Endodermal cell (in vitro differentiated cells): ENCODE measurements at regions not wholly inside any gene's neighbourhood (a gene's known extent, or its start where the extent isn't known, plus 50 kb on each side); places are given as distances from the start of the nearest gene placed in this dataset.
A peak's percentile ranks its signal among the peaks of the same experiment; 100 is the strongest.

ENCODE experiments used
- DNase-seq: peaks from one replicate; pipeline ENCODE4 v3.0.0-alpha.2; 2017
- H3K27ac ChIP-seq: 2 replicates; pipeline ENCODE4 v1.5.1; 2013; ENCODE audit warnings: mild to moderate bottlenecking, low read depth, low read length, moderate library complexity
- H3K27me3 ChIP-seq: 2 replicates; pipeline ENCODE4 v1.6.1; 2013; ENCODE audit warnings: mild to moderate bottlenecking, low read length, moderate library complexity; ENCODE audit not compliant: insufficient read depth, control insufficient read depth, poor library complexity, severe bottlenecking
- H3K36me3 ChIP-seq: 2 replicates; pipeline ENCODE4 v1.7.0; 2013; ENCODE audit warnings: mild to moderate bottlenecking, low read length, moderate library complexity; ENCODE audit not compliant: control insufficient read depth, insufficient read depth
- H3K4me1 ChIP-seq: one replicate; pipeline ENCODE4 v1.7.0; 2013; ENCODE audit warnings: low read length; ENCODE audit not compliant: control insufficient read depth, insufficient read depth
- H3K4me3 ChIP-seq: 2 replicates; pipeline ENCODE4 v1.5.1; 2013; ENCODE audit warnings: mild to moderate bottlenecking, low read length, moderate library complexity
- H3K9ac ChIP-seq: 2 replicates; pipeline ENCODE4 v1.6.1; 2013; ENCODE audit warnings: mild to moderate bottlenecking, low read length, moderate library complexity; ENCODE audit not compliant: poor library complexity, severe bottlenecking; ENCODE audit errors: extremely low read depth
- H3K9me3 ChIP-seq: 2 replicates; pipeline ENCODE4 v1.6.1; 2013; ENCODE audit warnings: mild to moderate bottlenecking, low read length, moderate library complexity; ENCODE audit not compliant: control insufficient read depth
- H3K27ac Mint-ChIP-seq: 2 replicates; pipeline ENCODE4 v1.8.0; 2020; ENCODE audit warnings: mixed read lengths
- H3K27me3 Mint-ChIP-seq: 2 replicates; pipeline ENCODE4 v1.8.0; 2021; ENCODE audit warnings: mild to moderate bottlenecking, mixed read lengths; ENCODE audit not compliant: insufficient read depth
- H3K36me3 Mint-ChIP-seq: 2 replicates; pipeline ENCODE4 v1.8.0; 2020; ENCODE audit warnings: low read depth, mixed read lengths
- H3K4me1 Mint-ChIP-seq: 2 replicates; pipeline ENCODE4 v1.8.0; 2020; ENCODE audit warnings: mixed read lengths
- H3K4me3 Mint-ChIP-seq: 2 replicates; pipeline ENCODE4 v1.8.0; 2020; ENCODE audit warnings: mild to moderate bottlenecking, moderate library complexity, mixed read lengths
- H3K9me3 Mint-ChIP-seq: 2 replicates; pipeline ENCODE4 v1.8.0; 2020; ENCODE audit warnings: mild to moderate bottlenecking, mixed read lengths
- WGBS, 2 experiments: methylation state at CpG; one replicate each; pipeline versions ENCODE4 v1.1.5 to v1.1.7; 2013; ENCODE audit warnings: missing lambda C conversion rate in 2 of 2, mixed read lengths in 1 of 2; ENCODE audit not compliant: insufficient coverage in 1 of 2, insufficient read length in 1 of 2; 5-methylcytosine and 5-hydroxymethylcytosine counted together
- TF ChIP-seq, protein P1 (sequence below): fragments of 200-600 bp; sonication (generic); conservative IDR thresholded peaks from 2 replicates; pipeline ENCODE4 v1.5.0; 2021; ENCODE audit warnings: antibody characterized with exemption, mild to moderate bottlenecking

GRCh38 chr4:3829211-3829955, 63.2 kb downstream of the ADRA2C start:
- Histone ChIP-seq H3K36me3 (no peaks in the 10 kb centered on the region), H3K9me3 (no peaks in the 10 kb centered on the region), H3K27ac (no peak overlapping the region), H3K4me1 (peaks cover 4% of the 10 kb centered on the region), H3K4me3 (no peak overlapping the region), H3K9ac (no peak overlapping the region), H3K27me3 (no peaks in the 10 kb centered on the region)
- no peak overlapping the region for H3K4me3 Mint-ChIP-seq
- H3K27me3 Mint-ChIP-seq = peaks cover 19% of the 10 kb centered on the region
- DNase-seq = no peak
- no peaks in the 10 kb centered on the region for H3K36me3 Mint-ChIP-seq
- peaks cover 12% of the 10 kb centered on the region for H3K4me1 Mint-ChIP-seq
- WGBS, 2 experiments = 87 to 94% methylated on average over 12 to 20 of the region's 20 CpGs
- TF ChIP-seq, protein P1, sequence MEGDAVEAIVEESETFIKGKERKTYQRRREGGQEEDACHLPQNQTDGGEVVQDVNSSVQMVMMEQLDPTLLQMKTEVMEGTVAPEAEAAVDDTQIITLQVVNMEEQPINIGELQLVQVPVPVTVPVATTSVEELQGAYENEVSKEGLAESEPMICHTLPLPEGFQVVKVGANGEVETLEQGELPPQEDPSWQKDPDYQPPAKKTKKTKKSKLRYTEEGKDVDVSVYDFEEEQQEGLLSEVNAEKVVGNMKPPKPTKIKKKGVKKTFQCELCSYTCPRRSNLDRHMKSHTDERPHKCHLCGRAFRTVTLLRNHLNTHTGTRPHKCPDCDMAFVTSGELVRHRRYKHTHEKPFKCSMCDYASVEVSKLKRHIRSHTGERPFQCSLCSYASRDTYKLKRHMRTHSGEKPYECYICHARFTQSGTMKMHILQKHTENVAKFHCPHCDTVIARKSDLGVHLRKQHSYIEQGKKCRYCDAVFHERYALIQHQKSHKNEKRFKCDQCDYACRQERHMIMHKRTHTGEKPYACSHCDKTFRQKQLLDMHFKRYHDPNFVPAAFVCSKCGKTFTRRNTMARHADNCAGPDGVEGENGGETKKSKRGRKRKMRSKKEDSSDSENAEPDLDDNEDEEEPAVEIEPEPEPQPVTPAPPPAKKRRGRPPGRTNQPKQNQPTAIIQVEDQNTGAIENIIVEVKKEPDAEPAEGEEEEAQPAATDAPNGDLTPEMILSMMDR = no peak
- H3K27ac Mint-ChIP-seq = no peak overlapping the region
- H3K9me3 Mint-ChIP-seq = no peaks in the 10 kb centered on the region

DNA sequence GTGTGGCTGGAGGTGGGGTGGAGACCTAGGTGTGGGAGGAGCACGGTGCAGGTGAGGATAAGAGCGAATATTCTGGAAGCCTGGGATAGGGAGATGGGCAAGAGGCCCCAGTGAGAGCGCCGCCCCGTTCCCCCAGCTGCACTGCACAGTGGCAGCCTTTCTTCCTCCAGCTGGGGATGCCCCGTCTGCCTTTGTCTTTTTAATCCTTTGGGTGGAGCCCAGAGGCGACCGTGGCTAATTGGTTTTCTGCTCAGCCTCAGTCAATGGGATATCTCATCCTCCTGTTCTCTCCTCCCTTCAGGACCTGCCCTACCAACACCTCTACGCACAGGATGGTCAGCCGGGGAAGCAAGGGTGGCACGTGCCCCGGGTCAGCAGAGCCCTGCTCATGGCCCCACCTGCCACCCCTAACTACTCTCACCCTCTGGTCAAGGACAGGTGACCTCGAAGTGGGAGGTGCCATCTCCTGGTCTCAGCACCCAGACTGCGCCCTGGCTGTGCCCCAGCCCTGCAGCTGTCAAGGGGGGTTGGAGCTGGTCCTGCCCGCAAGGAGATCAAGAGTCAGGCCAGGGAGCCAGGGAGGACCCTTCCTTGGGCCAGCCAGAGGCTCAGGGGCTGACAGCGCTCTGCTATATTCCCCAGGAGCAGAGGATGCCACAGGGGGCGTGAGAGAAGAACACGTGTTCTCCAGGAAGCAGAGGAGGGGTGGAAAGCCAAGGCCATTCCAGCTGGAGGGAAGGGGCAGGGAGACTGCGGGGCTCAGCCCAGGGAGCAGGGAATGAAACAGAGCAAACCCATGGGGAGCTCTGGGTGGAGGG, 64.0 kb downstream of the ADRA2C start:
- H3K4me3 Mint-ChIP-seq = no peak overlapping the region
- Histone ChIP-seq H3K27ac (no peak overlapping the region), H3K4me3 (no peak overlapping the region), H3K36me3 (no peaks in the 10 kb centered on the region), H3K27me3 (no peaks in the 10 kb centered on the region), H3K9me3 (no peaks in the 10 kb centered on the region), H3K9ac (no peak overlapping the region), H3K4me1 (peaks cover 4% of the 10 kb centered on the region)
- H3K4me1 Mint-ChIP-seq = peaks cover 12% of the 10 kb centered on the region
- H3K9me3 Mint-ChIP-seq = no peaks in the 10 kb centered on the region
- TF ChIP-seq, protein P1 = no peak
- H3K27ac Mint-ChIP-seq = no peak overlapping the region
- peak; percentile 79 for DNase-seq
- whole genome bisulfite sequencing, 2 experiments = 45 to 66% methylated on average over 12 to 19 of the region's 19 CpGs
- H3K36me3 Mint-ChIP-seq = no peaks in the 10 kb centered on the region
- H3K27me3 Mint-ChIP-seq = peaks cover 13% of the 10 kb centered on the region

GRCh38 chr4:3830774-3831528, 64.8 kb downstream of the ADRA2C start:
- Histone ChIP-seq H3K36me3 (no peaks in the 10 kb centered on the region), H3K4me1 (peaks cover 8% of the 10 kb centered on the region), H3K27me3 (no peaks in the 10 kb centered on the region), H3K9ac (no peak overlapping the region), H3K4me3 (no peak overlapping the region), H3K27ac (no peak overlapping the region), H3K9me3 (no peaks in the 10 kb centered on the region)
- Mint-ChIP-seq H3K27ac (no peak overlapping the region), H3K27me3 (peaks cover 13% of the 10 kb centered on the region), H3K4me3 (no peak overlapping the region), H3K36me3 (no peaks in the 10 kb centered on the region), H3K4me1 (peaks cover 17% of the 10 kb centered on the region), H3K9me3 (no peaks in the 10 kb centered on the region)
- peak; percentile 67 for DNase-seq
- TF ChIP-seq, protein P1 = no peak
- 73 to 86% methylated on average over 4 to 13 of the region's 13 CpGs for WGBS, 2 experiments
